Panc1 (cell line): ENCODE measurements at regions not wholly inside any gene's neighbourhood (a gene's known extent, or its start where the extent isn't known, plus 50 kb on each side); places are given as distances from the start of the nearest gene placed in this dataset.

Experiments used
- ATAC-seq: fragments of 200-7000 bp; cut with Tn5 transposase; 2 replicates; pipeline ENCODE4 v1.9.1; 2020; ENCODE audit warnings: mild to moderate bottlenecking, moderate library complexity
- BruUV-seq: library from RNA; stranded (reverse); fragments of 400-500 nt; replicated peaks from 2 replicates; lab custom pipeline; 2021; lab: Mats Ljungman, UMichigan
- CTCF ChIA-PET: fragments of 300-600 bp; sonication (Branson Sonifier 250); formaldehyde crosslinking; loops from one replicate; lab custom pipeline; 2022; ENCODE audit warnings: antibody characterized with exemption; lab: Charles Lee
- POLR2A ChIA-PET: fragments of 300-600 bp; sonication (Branson Sonifier 250); formaldehyde crosslinking; loops from one replicate; lab custom pipeline; 2022; ENCODE audit warnings: antibody characterized with exemption; lab: Charles Lee
- DNase-seq: peaks from one replicate; pipeline ENCODE4 v3.0.0-alpha.2; 2010; ENCODE audit warnings: low read depth, low spot score
- H3K27ac ChIP-seq: 2 replicates; pipeline ENCODE4 v1.5.1; 2011; ENCODE audit warnings: mild to moderate bottlenecking, low read length, inconsistent platforms
- H3K27me3 ChIP-seq: fragments of 200-500 bp; sonication (Bioruptor generic); 2 replicates; pipeline ENCODE4 v1.6.0; 2014; ENCODE audit warnings: low read length, inconsistent platforms; ENCODE audit not compliant: control insufficient read depth, insufficient read depth
- H3K36me3 ChIP-seq: fragments of 200-500 bp; sonication (Bioruptor generic); 2 replicates; pipeline ENCODE4 v1.5.1; 2014; ENCODE audit warnings: inconsistent platforms, mild to moderate bottlenecking, low read length, moderate library complexity; ENCODE audit not compliant: control insufficient read depth, insufficient read depth
- H3K4me1 ChIP-seq: 2 replicates; pipeline ENCODE4 v1.5.1; 2011; ENCODE audit warnings: inconsistent platforms, mild to moderate bottlenecking, low read length, moderate library complexity; ENCODE audit not compliant: control insufficient read depth, insufficient read depth
- H3K4me3 ChIP-seq, 2 experiments: 2 replicates each; pipeline ENCODE4 v1.5.1; 2011 to 2012; ENCODE audit warnings: low read depth in 2 of 2, low read length in 2 of 2, mild to moderate bottlenecking in 2 of 2, inconsistent platforms in 1 of 2, moderate library complexity in 1 of 2
- H3K9me3 ChIP-seq: fragments of 200-500 bp; sonication (Bioruptor generic); 2 replicates; pipeline ENCODE4 v1.5.1; 2014; ENCODE audit warnings: low read depth, mild to moderate bottlenecking, inconsistent platforms, low read length, moderate library complexity; ENCODE audit not compliant: control insufficient read depth, insufficient read depth
- POLR2AphosphoS5 ChIP-seq: IDR thresholded peaks from 2 replicates; pipeline ENCODE4 v1.6.1; 2012; ENCODE audit warnings: mild to moderate bottlenecking, low read depth, low read length, moderate library complexity
- REST ChIP-seq, 2 experiments: IDR thresholded peaks; 2 replicates each; pipeline ENCODE4 v1.6.1; 2011 to 2012; ENCODE audit warnings: low read depth in 2 of 2, control low read depth in 1 of 2, low read length in 1 of 2, mild to moderate bottlenecking in 1 of 2, moderate library complexity in 1 of 2; ENCODE audit not compliant: insufficient read depth in 1 of 2
- SIN3A ChIP-seq: IDR thresholded peaks from 2 replicates; pipeline ENCODE4 v1.6.1; 2012; ENCODE audit warnings: low read depth, mild to moderate bottlenecking, low read length, moderate library complexity, borderline replicate concordance; ENCODE audit not compliant: insufficient read depth
- TCF7L2 ChIP-seq: IDR thresholded peaks from 2 replicates; pipeline ENCODE4 v1.6.1; 2011; ENCODE audit warnings: mild to moderate bottlenecking, low read depth, low read length, inconsistent platforms
- in situ Hi-C: cut with HindIII; loops from 2 replicates; pipeline ENCODE4 v1.10.0; 2016; ENCODE audit warnings: low sequenced_read_pairs, low pct_unique_long_range_greater_than_20kb
- intact Hi-C: fragments of 100-400 bp; cut with micrococcal nuclease; formaldehyde crosslinking; loops from one replicate; pipeline ENCODE4 v1.10.0; 2022; ENCODE audit not compliant: unreplicated experiment
- TF ChIP-seq, protein P1 (sequence below): fragments of 450-650 bp; IDR thresholded peaks from 2 replicates; pipeline ENCODE4 v1.5.1; 2017; ENCODE audit warnings: mild to moderate bottlenecking

DNA sequence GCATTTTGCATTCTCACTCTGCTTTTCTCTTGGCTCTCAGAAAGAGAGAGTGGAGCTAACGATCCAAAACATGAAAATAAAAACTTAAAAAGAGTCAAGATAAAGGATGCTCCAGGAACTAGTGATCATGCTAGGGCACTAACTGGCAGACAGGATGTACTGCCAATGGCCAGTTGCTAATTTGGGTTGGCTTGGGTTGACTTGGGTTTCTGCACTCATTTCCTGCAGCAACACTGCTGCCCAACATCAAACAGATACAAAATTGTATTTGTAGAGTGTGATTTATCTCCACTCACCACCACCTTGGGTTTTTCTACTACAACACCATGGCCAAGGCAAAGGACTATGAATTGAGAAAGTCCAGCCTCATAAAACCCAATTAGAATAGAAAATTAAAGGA, 662.3 kb upstream of the PTBP2 start:
- ATAC-seq, result no peak
- no peaks in the 10 kb centered on the region for H3K36me3 ChIP-seq
- DNase-seq, result no peak
- in situ Hi-C loops (no loop called here), intact Hi-C loops (no loop called here)
- TF ChIP-seq TCF7L2, result no peak
- no peak for TF ChIP-seq REST (IDR thresholded peaks at IDR 0.05; ENCODE audit: insufficient read depth in 1 of 2, low read depth in 2 of 2, low read length in 1 of 2)
- TF ChIP-seq, protein P1, sequence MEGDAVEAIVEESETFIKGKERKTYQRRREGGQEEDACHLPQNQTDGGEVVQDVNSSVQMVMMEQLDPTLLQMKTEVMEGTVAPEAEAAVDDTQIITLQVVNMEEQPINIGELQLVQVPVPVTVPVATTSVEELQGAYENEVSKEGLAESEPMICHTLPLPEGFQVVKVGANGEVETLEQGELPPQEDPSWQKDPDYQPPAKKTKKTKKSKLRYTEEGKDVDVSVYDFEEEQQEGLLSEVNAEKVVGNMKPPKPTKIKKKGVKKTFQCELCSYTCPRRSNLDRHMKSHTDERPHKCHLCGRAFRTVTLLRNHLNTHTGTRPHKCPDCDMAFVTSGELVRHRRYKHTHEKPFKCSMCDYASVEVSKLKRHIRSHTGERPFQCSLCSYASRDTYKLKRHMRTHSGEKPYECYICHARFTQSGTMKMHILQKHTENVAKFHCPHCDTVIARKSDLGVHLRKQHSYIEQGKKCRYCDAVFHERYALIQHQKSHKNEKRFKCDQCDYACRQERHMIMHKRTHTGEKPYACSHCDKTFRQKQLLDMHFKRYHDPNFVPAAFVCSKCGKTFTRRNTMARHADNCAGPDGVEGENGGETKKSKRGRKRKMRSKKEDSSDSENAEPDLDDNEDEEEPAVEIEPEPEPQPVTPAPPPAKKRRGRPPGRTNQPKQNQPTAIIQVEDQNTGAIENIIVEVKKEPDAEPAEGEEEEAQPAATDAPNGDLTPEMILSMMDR, result no peak
- TF ChIP-seq POLR2AphosphoS5, result no peak
- no peak for TF ChIP-seq SIN3A
- POLR2A ChIA-PET, result no interaction called here
- CTCF ChIA-PET, result no interaction called here
- no peak overlapping the region for H3K27ac ChIP-seq
- no peak overlapping the region for H3K4me3 ChIP-seq
- H3K4me1 ChIP-seq, result no peaks in the 10 kb centered on the region
- no peaks in the 10 kb centered on the region for H3K9me3 ChIP-seq
- BruUV-seq, result no TSS peak
- H3K27me3 ChIP-seq, result no peaks in the 10 kb centered on the region

GRCh38 chr1:96059736-96060135, 661.8 kb upstream of the PTBP2 start:
- no peaks in the 10 kb centered on the region for H3K36me3 ChIP-seq
- DNase-seq (no peak), ATAC-seq (no peak)
- CTCF ChIA-PET, result no interaction called here
- H3K27me3 ChIP-seq, result no peaks in the 10 kb centered on the region
- H3K4me3 ChIP-seq, result no peak overlapping the region
- H3K9me3 ChIP-seq, result no peaks in the 10 kb centered on the region
- POLR2A ChIA-PET, result no interaction called here
- TF ChIP-seq, protein P1, result no peak
- TF ChIP-seq SIN3A (no peak), REST (IDR thresholded peaks at IDR 0.05; ENCODE audit: insufficient read depth in 1 of 2, low read depth in 2 of 2, low read length in 1 of 2) (no peak), TCF7L2 (no peak), POLR2AphosphoS5 (no peak)
- no TSS peak for BruUV-seq
- H3K4me1 ChIP-seq, result no peaks in the 10 kb centered on the region
- intact Hi-C loops, result no loop called here
- in situ Hi-C loops, result no loop called here
- no peak overlapping the region for H3K27ac ChIP-seq
